Kidney (tissue), 13 donors: ENCODE measurements at regions not wholly inside any gene's neighbourhood (a gene's known extent, or its start where the extent isn't known, plus 50 kb on each side); places are given as distances from the start of the nearest gene placed in this dataset.

Experiments
- DNase-seq, 5 donors: peaks; one replicate each; pipeline ENCODE4 v3.0.0-alpha.2; 2013 to 2020
- FAIRE-seq: peaks from 2 replicates; lab custom pipeline; 2012; peaks lifted over from hg19 to GRCh38; lab: Jason Lieb, UNC
- H3K27ac ChIP-seq, 2 donors: one replicate each; pipeline ENCODE4 v1.7.0; 2013; ENCODE audit warnings: low read depth in 2 of 2, low read length in 2 of 2, inconsistent platforms in 1 of 2
- H3K27me3 ChIP-seq: one replicate; pipeline ENCODE4 v1.7.1; 2013; ENCODE audit warnings: low read length, inconsistent platforms; ENCODE audit not compliant: control insufficient read depth, insufficient read depth
- H3K36me3 ChIP-seq, 3 donors: one replicate each; pipeline versions ENCODE4 v1.7.0 to v1.7.1; 2013; ENCODE audit warnings: low read length in 3 of 3, control low read depth in 1 of 3, inconsistent platforms in 1 of 3; ENCODE audit not compliant: insufficient read depth in 3 of 3, control insufficient read depth in 2 of 3
- H3K4me1 ChIP-seq, 3 donors: one replicate each; pipeline versions ENCODE4 v1.7.0 to v1.7.1; 2013; ENCODE audit warnings: low read length in 3 of 3, inconsistent platforms in 1 of 3, low read depth in 1 of 3; ENCODE audit not compliant: control insufficient read depth in 2 of 3, insufficient read depth in 2 of 3
- H3K4me3 ChIP-seq, 3 donors: one replicate each; pipeline versions ENCODE4 v1.7.0 to v1.8.1; 2013; ENCODE audit warnings: low read length in 3 of 3, control low read depth in 1 of 3, inconsistent platforms in 1 of 3
- H3K9ac ChIP-seq, 3 donors: one replicate each; pipeline versions ENCODE4 v1.7.0 to v1.7.1; 2013; ENCODE audit warnings: low read length in 3 of 3, control low read depth in 1 of 3, inconsistent platforms in 1 of 3
- H3K9me3 ChIP-seq, 3 donors: one replicate each; pipeline versions ENCODE4 v1.7.0 to v1.7.1; 2013; ENCODE audit warnings: low read length in 3 of 3, control low read depth in 1 of 3, inconsistent platforms in 1 of 3; ENCODE audit not compliant: control insufficient read depth in 2 of 3, insufficient read depth in 1 of 3
- intact Hi-C: fragments of 100-400 bp; cut with DNase I; formaldehyde crosslinking; loops from one replicate; pipeline ENCODE4 v1.11.1; 2022
- TF ChIP-seq, protein P1 (sequence below): IDR thresholded peaks from 3 replicates; pipeline ENCODE4 v1.5.1; 2012; ENCODE audit warnings: mild to moderate bottlenecking, moderate library complexity, borderline replicate concordance; ENCODE audit not compliant: insufficient read depth; ENCODE audit errors: extremely low read depth
- donor health status: control.
- donor health status: control.
- donor health status: control.
- donor health status: control.
- donor health status: control.
- donor health status: DM: yes; HTN: yes; CAD: no.
- donor health status: Normal renal cell carcinoma (clear cell type).

DNA sequence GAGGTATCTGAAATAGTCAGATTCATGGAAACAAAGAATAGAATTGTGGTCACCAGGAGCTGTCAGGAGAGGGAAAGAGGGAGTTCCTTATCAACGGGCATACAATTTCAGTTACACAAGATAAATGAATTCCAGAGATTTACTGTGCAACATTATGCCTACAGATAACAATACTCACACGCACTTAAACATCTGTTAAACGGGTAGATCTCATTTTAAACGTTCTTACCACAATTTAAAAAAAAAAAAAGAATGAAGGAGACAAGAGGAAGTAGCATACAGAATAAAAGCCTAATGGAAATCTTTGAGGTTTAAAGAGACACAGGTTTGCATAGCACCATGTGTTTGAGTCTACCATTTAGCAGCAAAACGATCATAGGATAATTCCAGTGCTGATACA is 298.0 kb downstream of the DKK2 start:
- no peaks in the 10 kb centered on the region for H3K36me3 ChIP-seq
- H3K27ac ChIP-seq, result no peak overlapping the region
- TF ChIP-seq, protein P1, sequence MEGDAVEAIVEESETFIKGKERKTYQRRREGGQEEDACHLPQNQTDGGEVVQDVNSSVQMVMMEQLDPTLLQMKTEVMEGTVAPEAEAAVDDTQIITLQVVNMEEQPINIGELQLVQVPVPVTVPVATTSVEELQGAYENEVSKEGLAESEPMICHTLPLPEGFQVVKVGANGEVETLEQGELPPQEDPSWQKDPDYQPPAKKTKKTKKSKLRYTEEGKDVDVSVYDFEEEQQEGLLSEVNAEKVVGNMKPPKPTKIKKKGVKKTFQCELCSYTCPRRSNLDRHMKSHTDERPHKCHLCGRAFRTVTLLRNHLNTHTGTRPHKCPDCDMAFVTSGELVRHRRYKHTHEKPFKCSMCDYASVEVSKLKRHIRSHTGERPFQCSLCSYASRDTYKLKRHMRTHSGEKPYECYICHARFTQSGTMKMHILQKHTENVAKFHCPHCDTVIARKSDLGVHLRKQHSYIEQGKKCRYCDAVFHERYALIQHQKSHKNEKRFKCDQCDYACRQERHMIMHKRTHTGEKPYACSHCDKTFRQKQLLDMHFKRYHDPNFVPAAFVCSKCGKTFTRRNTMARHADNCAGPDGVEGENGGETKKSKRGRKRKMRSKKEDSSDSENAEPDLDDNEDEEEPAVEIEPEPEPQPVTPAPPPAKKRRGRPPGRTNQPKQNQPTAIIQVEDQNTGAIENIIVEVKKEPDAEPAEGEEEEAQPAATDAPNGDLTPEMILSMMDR, result no peak
- H3K27me3 ChIP-seq, result no peaks in the 10 kb centered on the region
- DNase-seq, result no peak
- no peaks in the 10 kb centered on the region for H3K9me3 ChIP-seq
- intact Hi-C loops, result no loop called here
- no peaks in the 10 kb centered on the region for H3K4me1 ChIP-seq
- no peak for FAIRE-seq
- no peak overlapping the region for H3K4me3 ChIP-seq
- H3K9ac ChIP-seq, result no peak overlapping the region

DNA sequence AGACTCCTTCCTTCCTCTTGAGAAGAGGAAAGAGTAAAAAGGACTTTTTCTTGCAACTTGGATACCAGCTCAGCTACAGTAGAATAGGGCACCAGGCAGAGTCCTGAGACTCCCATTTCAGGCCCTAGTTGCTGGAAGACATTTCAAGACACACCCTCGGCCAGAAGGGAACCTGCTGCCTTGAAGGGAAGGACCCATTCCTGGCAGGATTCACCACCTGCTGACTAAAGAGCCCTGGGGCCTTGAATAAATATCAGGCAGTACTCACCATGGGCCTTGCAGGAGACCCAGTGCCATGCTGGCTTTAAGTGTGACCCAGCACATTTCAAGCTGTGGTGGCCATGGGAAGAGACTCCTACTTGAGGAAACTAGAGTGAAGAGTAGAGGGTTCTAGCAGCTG is 317.6 kb downstream of the DKK2 start:
- FAIRE-seq, result no peak
- Histone ChIP-seq H3K4me1 (no peaks in the 10 kb centered on the region), H3K4me3 (no peak overlapping the region), H3K9ac (no peak overlapping the region), H3K27ac (no peak overlapping the region), H3K27me3 (no peaks in the 10 kb centered on the region), H3K9me3 (no peaks in the 10 kb centered on the region), H3K36me3 (no peaks in the 10 kb centered on the region)
- TF ChIP-seq, protein P1, result no peak
- intact Hi-C loops, result no loop called here
- no peak for DNase-seq

DNA sequence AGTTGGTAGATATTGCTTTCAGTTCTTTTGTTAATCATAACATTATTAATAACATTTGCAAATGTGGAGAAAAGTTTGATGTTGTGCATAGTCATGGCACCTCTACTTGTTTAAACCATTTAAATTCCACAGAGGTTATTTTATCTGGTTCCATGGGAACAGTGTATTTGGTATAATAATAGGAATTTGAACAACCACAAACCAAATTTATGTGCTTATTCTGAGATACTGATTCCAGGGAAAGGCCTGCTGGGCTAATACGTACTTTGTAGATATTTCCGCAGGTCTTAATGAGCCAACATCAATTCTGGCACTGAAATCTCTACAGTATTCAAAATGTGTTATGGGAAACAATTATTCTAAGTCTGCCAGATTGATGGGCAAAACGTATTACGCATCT is 319.0 kb downstream of the DKK2 start:
- H3K27me3 ChIP-seq, result no peaks in the 10 kb centered on the region
- intact Hi-C loops, result no loop called here
- no peaks in the 10 kb centered on the region for H3K4me1 ChIP-seq
- H3K4me3 ChIP-seq, result no peak overlapping the region
- no peaks in the 10 kb centered on the region for H3K36me3 ChIP-seq
- no peak for DNase-seq
- no peak for FAIRE-seq
- no peak overlapping the region for H3K9ac ChIP-seq
- TF ChIP-seq, protein P1, result no peak
- H3K27ac ChIP-seq, result no peak overlapping the region
- H3K9me3 ChIP-seq, result no peaks in the 10 kb centered on the region

DNA sequence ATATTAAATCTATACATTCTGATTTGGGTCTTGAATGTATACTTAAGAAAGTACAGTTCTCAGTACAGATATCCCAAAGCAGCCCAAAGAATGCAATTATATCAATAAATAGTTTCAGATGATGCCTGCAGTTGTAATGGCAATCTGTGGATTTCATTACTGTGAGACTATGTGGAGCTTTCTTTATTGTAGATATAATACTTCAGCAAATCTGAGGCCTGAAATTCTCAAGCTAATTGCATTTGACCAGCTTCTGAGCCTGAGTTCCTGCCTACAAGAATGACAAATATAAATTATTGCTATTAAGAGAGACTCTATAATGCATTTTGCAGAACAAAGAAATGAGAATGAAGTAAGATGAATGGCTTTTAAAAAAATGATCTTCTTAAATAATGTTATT is 320.3 kb downstream of the DKK2 start:
- no peak for FAIRE-seq
- Histone ChIP-seq H3K27ac (no peak overlapping the region), H3K36me3 (no peaks in the 10 kb centered on the region), H3K9me3 (no peaks in the 10 kb centered on the region), H3K27me3 (no peaks in the 10 kb centered on the region), H3K4me3 (no peak overlapping the region), H3K4me1 (no peaks in the 10 kb centered on the region), H3K9ac (no peak overlapping the region)
- DNase-seq, result no peak
- TF ChIP-seq, protein P1, result no peak
- intact Hi-C loops, result no loop called here
